Globus pallidus (tissue), 1 donor: ENCODE measurements at regions not wholly inside any gene's neighbourhood (a gene's known extent, or its start where the extent isn't known, plus 50 kb on each side); places are given as distances from the start of the nearest gene placed in this dataset.

ENCODE experiments used
- DNase-seq: peaks from one replicate; pipeline ENCODE4 v3.0.0-alpha.2; 2015; ENCODE audit warnings: low spot score

- DNase-seq = no peak
These were observed 112.4 kb downstream of the SH3TC2 start for GRCh38 chr5:148950471-148950863.

- DNase-seq = no peak
These were observed 112.0 kb downstream of the SH3TC2 start for GRCh38 chr5:148950892-148951291.

- DNase-seq = no peak
These were observed 111.2 kb downstream of the SH3TC2 start for GRCh38 chr5:148951612-148952011.

GRCh38 chr5:148952097-148952867 is 110.6 kb downstream of the SH3TC2 start:
- no peak for DNase-seq

GRCh38 chr5:148953711-148954110 is 109.2 kb downstream of the SH3TC2 start:
- no peak for DNase-seq
